ENCODE measurements at regions not wholly inside any gene's neighbourhood (a gene's known extent, or its start where the extent isn't known, plus 50 kb on each side); places are given as distances from the start of the nearest gene placed in this dataset.
"Not testable (repeated sequence)": the region's sequence is repeated elsewhere in the genome, so short reads cannot be mapped to it uniquely, and the experiment has no call there.

DNA sequence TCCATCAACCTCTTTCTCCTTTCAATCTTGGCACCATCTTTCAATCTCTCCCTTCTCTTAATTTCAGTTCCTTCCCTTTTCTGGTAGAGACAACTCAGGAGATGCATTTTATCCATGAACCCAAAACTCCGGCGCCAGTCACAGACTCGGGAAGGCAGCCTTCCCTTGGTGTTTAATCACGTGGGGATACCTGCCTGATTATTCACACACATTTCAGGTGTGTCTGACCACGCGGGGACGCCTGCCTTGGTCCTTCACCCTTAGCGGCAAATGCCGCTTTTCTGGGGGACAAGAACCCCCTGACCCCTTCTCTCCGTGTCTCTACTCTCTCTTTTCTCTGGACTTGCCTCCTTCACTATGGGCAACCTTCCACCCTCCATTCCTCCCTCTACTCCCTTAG is 257.6 kb upstream of the GULP1 start:
- TF ChIP-seq, protein P1, sequence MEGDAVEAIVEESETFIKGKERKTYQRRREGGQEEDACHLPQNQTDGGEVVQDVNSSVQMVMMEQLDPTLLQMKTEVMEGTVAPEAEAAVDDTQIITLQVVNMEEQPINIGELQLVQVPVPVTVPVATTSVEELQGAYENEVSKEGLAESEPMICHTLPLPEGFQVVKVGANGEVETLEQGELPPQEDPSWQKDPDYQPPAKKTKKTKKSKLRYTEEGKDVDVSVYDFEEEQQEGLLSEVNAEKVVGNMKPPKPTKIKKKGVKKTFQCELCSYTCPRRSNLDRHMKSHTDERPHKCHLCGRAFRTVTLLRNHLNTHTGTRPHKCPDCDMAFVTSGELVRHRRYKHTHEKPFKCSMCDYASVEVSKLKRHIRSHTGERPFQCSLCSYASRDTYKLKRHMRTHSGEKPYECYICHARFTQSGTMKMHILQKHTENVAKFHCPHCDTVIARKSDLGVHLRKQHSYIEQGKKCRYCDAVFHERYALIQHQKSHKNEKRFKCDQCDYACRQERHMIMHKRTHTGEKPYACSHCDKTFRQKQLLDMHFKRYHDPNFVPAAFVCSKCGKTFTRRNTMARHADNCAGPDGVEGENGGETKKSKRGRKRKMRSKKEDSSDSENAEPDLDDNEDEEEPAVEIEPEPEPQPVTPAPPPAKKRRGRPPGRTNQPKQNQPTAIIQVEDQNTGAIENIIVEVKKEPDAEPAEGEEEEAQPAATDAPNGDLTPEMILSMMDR (IDR thresholded peaks at IDR 0.05): not testable (repeated sequence)
- TF ChIP-seq POLR2AphosphoS5, POLR2A (IDR thresholded peaks at IDR 0.05): not testable (repeated sequence)
